Heart left ventricle (tissue), 16 donors: ENCODE measurements at regions not wholly inside any gene's neighbourhood (a gene's known extent, or its start where the extent isn't known, plus 50 kb on each side); places are given as distances from the start of the nearest gene placed in this dataset.

Experiments used
- ATAC-seq, 4 donors: fragments of 200-7000 bp; cut with Tn5 transposase; one replicate each; pipeline ENCODE4 v1.9.1; 2020 to 2022; ENCODE audit warnings: moderate library complexity in 4 of 4, mild to moderate bottlenecking in 3 of 4, moderate number of reproducible peaks in 1 of 4
- DNase-seq, 5 donors: peaks; one replicate each; pipeline ENCODE4 v3.0.0-alpha.2; 2020
- H3K27ac ChIP-seq, 12 donors: fragments of 200-600 bp; sonication (generic) in 4 of 12; one replicate each; pipeline versions ENCODE4 v1.5.0 to v1.8.0; 2016 to 2022; ENCODE audit warnings: mild to moderate bottlenecking in 2 of 12
- H3K27me3 ChIP-seq, 9 donors: fragments of 200-600 bp; sonication (generic) in 2 of 9; one replicate each; pipeline versions ENCODE4 v1.5.1 to v1.8.0; 2016 to 2022; ENCODE audit warnings: mild to moderate bottlenecking in 3 of 9
- H3K36me3 ChIP-seq, 9 donors: fragments of 200-600 bp; sonication (generic) in 2 of 9; one replicate each; pipeline versions ENCODE4 v1.5.0 to v1.8.0; 2018 to 2022; ENCODE audit warnings: mild to moderate bottlenecking in 2 of 9
- H3K4me1 ChIP-seq, 12 donors: fragments of 200-600 bp; sonication (generic) in 4 of 12; one replicate each; pipeline versions ENCODE4 v1.5.0 to v1.8.0; 2016 to 2022; ENCODE audit warnings: mild to moderate bottlenecking in 3 of 12
- H3K4me3 ChIP-seq, 12 donors: fragments of 200-600 bp; sonication (generic) in 4 of 12; one replicate each; pipeline versions ENCODE4 v1.5.0 to v1.8.0; 2017 to 2022; ENCODE audit warnings: mild to moderate bottlenecking in 9 of 12, moderate library complexity in 4 of 12
- H3K9me3 ChIP-seq, 12 donors: fragments of 200-600 bp; sonication (generic) in 4 of 12; one replicate each; pipeline versions ENCODE4 v1.5.0 to v1.8.0; 2016 to 2022; ENCODE audit warnings: mild to moderate bottlenecking in 1 of 12
- CTCF ChIP-seq, 12 donors: fragments of 200-600 bp; sonication (generic) in 4 of 12; IDR thresholded peaks; one replicate each; pipeline versions ENCODE4 v1.5.0 to v1.8.0; 2018 to 2022; ENCODE audit warnings: antibody characterized with exemption in 12 of 12, mild to moderate bottlenecking in 5 of 12
- POLR2A ChIP-seq, 2 donors: fragments of 450-650 bp; IDR thresholded peaks; one replicate each; pipeline ENCODE4 v1.6.1; 2017; ENCODE audit warnings: antibody characterized with exemption in 2 of 2, mild to moderate bottlenecking in 2 of 2, moderate library complexity in 2 of 2
- WGBS, 4 donors: extraction: QIAGEN DNeasy Blood & Tissue Kit in 2 of 4; methylation state at CpG; one replicate each; pipeline versions ENCODE4 v1.1.5 to v1.1.7; 2013 to 2018; 5-methylcytosine and 5-hydroxymethylcytosine counted together
- intact Hi-C, 10 donors: fragments of 100-400 bp; cut with DNase I; formaldehyde crosslinking; loops; one replicate each; pipeline versions ENCODE4 v1.11.1 to v1.14.2; 2022
- donor health status: ischemic (EF 13 %, LVEDD 7.1; RV severe dilation, severe dysfunction).
- donor health status: healthy with polysubstance abuse.
- donor health status: DM: no; HTN: yes; CAD: no.
- donor health status: DM: no; HTN: no; CAD: no.
- donor health status: ischemic (EF 25% LVEDD 6.9; RV normal size, moderate dysfunction).
- donor health status: ischemic (EF 25% LVEDD 5.7; RV mildly dilated, moderate dysfunction).
- donor health status: healthy.
- donor health status: DM: yes; HTN: yes; CAD: no.
- donor health status: ischemic (EF 35%, LVEDD 5.7; RV mildly dilated, moderate dysfunction).
- donor health status: nonischemic (EF 11% LVEDD 7.7; RV severe dilation, severe dysfunction).
- donor health status: DM: yes; HTN: yes; CAD: no.
- donor health status: PGD.
- donor health status: ischemic (EF 29% LVEDD 5.4; RV normal size, mild dysfunction).
- donor health status: nonischemic (EF 23%, LVEDD 6.1; RV moderate dilation, normal function).

GRCh38 chr10:21184216-21184615 lies 287.1 kb upstream of the NEBL start:
- H3K4me3 ChIP-seq = no peak overlapping the region

GRCh38 chr10:21183025-21183424 lies 285.9 kb upstream of the NEBL start:
- no peak overlapping the region for H3K27ac ChIP-seq
- H3K4me3 ChIP-seq = no peak overlapping the region
- no peak for DNase-seq
- 83 to 91% (median 88%) methylated on average over 5 of the region's 5 CpGs for WGBS, 4 donors
- no peak for ATAC-seq
- intact Hi-C loops = no loop called here
- peaks cover 0 to 4% (median 0%) of the 10 kb centered on the region in 12 donors for H3K4me1 ChIP-seq
- peaks cover 0 to 8% (median 0%) of the 10 kb centered on the region in 12 donors for H3K9me3 ChIP-seq
- TF ChIP-seq CTCF (IDR thresholded peaks at IDR 0.05) (no peak), POLR2A (IDR thresholded peaks at IDR 0.05) (no peak)
- no peaks in the 10 kb centered on the region for H3K36me3 ChIP-seq
- no peaks in the 10 kb centered on the region for H3K27me3 ChIP-seq

More at GRCh38 chr10:21184216-21184615, 287.1 kb upstream of the NEBL start:
- TF ChIP-seq CTCF (IDR thresholded peaks at IDR 0.05) (no peak), POLR2A (IDR thresholded peaks at IDR 0.05) (no peak)
- no peaks in the 10 kb centered on the region for H3K36me3 ChIP-seq
- H3K27ac ChIP-seq = peak overlapping the region in 1 of 12 donors; percentile 22
- peaks cover 0 to 11% (median 0%) of the 10 kb centered on the region in 12 donors for H3K9me3 ChIP-seq
- no peak for DNase-seq
- intact Hi-C loops = no loop called here
- 72 to 80% (median 74%) methylated on average over 2 of the region's 2 CpGs for WGBS, 4 donors
- ATAC-seq = peak in 1 of 4 donors; percentile 33
- H3K4me1 ChIP-seq = peaks cover 0 to 4% (median 0%) of the 10 kb centered on the region in 12 donors
- H3K27me3 ChIP-seq = no peaks in the 10 kb centered on the region

GRCh38 chr10:21181451-21181850 lies 284.3 kb upstream of the NEBL start:
- Histone ChIP-seq H3K36me3 (no peaks in the 10 kb centered on the region), H3K9me3 (peaks cover 0 to 8% (median 0%) of the 10 kb centered on the region in 12 donors), H3K4me3 (no peak overlapping the region), H3K27me3 (peaks cover 0 to 3% (median 0%) of the 10 kb centered on the region in 9 donors), H3K4me1 (peaks cover 0 to 4% (median 0%) of the 10 kb centered on the region in 12 donors), H3K27ac (no peak overlapping the region)
- WGBS, 4 donors = 73 to 85% (median 83%) methylated on average over 7 of the region's 7 CpGs
- no peak for TF ChIP-seq CTCF (IDR thresholded peaks at IDR 0.05)
- TF ChIP-seq POLR2A (IDR thresholded peaks at IDR 0.05) = no peak
- intact Hi-C loops = no loop called here
- ATAC-seq (no peak), DNase-seq (no peak)

GRCh38 chr10:21180604-21181003 lies 283.5 kb upstream of the NEBL start:
- H3K9me3 ChIP-seq = peaks cover 0 to 8% (median 0%) of the 10 kb centered on the region in 12 donors
- intact Hi-C loops = no loop called here
- H3K4me1 ChIP-seq = peaks cover 0 to 4% (median 0%) of the 10 kb centered on the region in 12 donors
- ATAC-seq (no peak), DNase-seq (no peak)
- H3K4me3 ChIP-seq = no peak overlapping the region
- H3K27ac ChIP-seq = no peak overlapping the region
- TF ChIP-seq POLR2A (IDR thresholded peaks at IDR 0.05) (no peak), CTCF (IDR thresholded peaks at IDR 0.05) (no peak)
- peaks cover 0 to 3% (median 0%) of the 10 kb centered on the region in 9 donors for H3K27me3 ChIP-seq
- H3K36me3 ChIP-seq = no peaks in the 10 kb centered on the region
